Activated CD4-positive, alpha-beta T cell treated with anti-CD3 and anti-CD28 coated beads, Interleukin-2, amount 10 ng/mL, durations not matched to agents 24 days and 14 days (primary cell): ENCODE measurements at regions not wholly inside any gene's neighbourhood (a gene's known extent, or its start where the extent isn't known, plus 50 kb on each side); places are given as distances from the start of the nearest gene placed in this dataset.

Source experiments
- DNase-seq: peaks from one replicate; pipeline ENCODE4 v3.0.0; 2022
- H3K27ac Mint-ChIP-seq: one replicate; pipeline ENCODE4 v1.8.0; 2022; ENCODE audit warnings: mild to moderate bottlenecking, mixed read lengths
- H3K27me3 Mint-ChIP-seq: one replicate; pipeline ENCODE4 v1.8.0; 2022; ENCODE audit warnings: mixed read lengths
- H3K36me3 Mint-ChIP-seq: one replicate; pipeline ENCODE4 v1.8.0; 2022; ENCODE audit warnings: low read depth, mild to moderate bottlenecking, mixed read lengths
- H3K4me1 Mint-ChIP-seq: one replicate; pipeline ENCODE4 v1.8.0; 2021; ENCODE audit warnings: mixed read lengths
- H3K4me3 Mint-ChIP-seq: one replicate; pipeline ENCODE4 v1.8.0; 2022; ENCODE audit warnings: mild to moderate bottlenecking, moderate library complexity, mixed read lengths
- H3K9me3 Mint-ChIP-seq: one replicate; pipeline ENCODE4 v1.8.0; 2021; ENCODE audit warnings: mixed read lengths
- intact Hi-C: fragments of 100-400 bp; cut with micrococcal nuclease; formaldehyde crosslinking; loops from one replicate; pipeline ENCODE4 v1.15.1; 2023

GRCh38 chr2:221186873-221187272 is 385.2 kb downstream of the EPHA4 start:
- Mint-ChIP-seq H3K4me1 (no peaks in the 10 kb centered on the region), H3K36me3 (no peaks in the 10 kb centered on the region), H3K4me3 (no peak overlapping the region), H3K27ac (no peak overlapping the region), H3K9me3 (no peaks in the 10 kb centered on the region), H3K27me3 (no peaks in the 10 kb centered on the region)
- DNase-seq = no peak
- intact Hi-C loops = no loop called here

GRCh38 chr2:221189431-221190067 is 382.6 kb downstream of the EPHA4 start:
- no peaks in the 10 kb centered on the region for H3K36me3 Mint-ChIP-seq
- H3K9me3 Mint-ChIP-seq = peaks cover 3% of the 10 kb centered on the region
- intact Hi-C loops = no loop called here
- H3K4me3 Mint-ChIP-seq = no peak overlapping the region
- DNase-seq = no peak
- peaks cover 2% of the 10 kb centered on the region for H3K27me3 Mint-ChIP-seq
- no peak overlapping the region for H3K27ac Mint-ChIP-seq
- H3K4me1 Mint-ChIP-seq = no peaks in the 10 kb centered on the region

- intact Hi-C loops = no loop called here
- Mint-ChIP-seq H3K27me3 (peaks cover 2% of the 10 kb centered on the region), H3K4me1 (no peaks in the 10 kb centered on the region), H3K4me3 (no peak overlapping the region), H3K9me3 (peaks cover 3% of the 10 kb centered on the region), H3K27ac (no peak overlapping the region), H3K36me3 (no peaks in the 10 kb centered on the region)
- no peak for DNase-seq
Observed at GRCh38 chr2:221195829-221196228, 376.3 kb downstream of the EPHA4 start.

GRCh38 chr2:221197225-221197856 is 374.8 kb downstream of the EPHA4 start:
- no peaks in the 10 kb centered on the region for H3K4me1 Mint-ChIP-seq
- DNase-seq = no peak
- H3K36me3 Mint-ChIP-seq = no peaks in the 10 kb centered on the region

GRCh38 chr2:221198309-221198708 is 373.8 kb downstream of the EPHA4 start:
- H3K27ac Mint-ChIP-seq = no peak overlapping the region
- H3K27me3 Mint-ChIP-seq = no peaks in the 10 kb centered on the region
- H3K36me3 Mint-ChIP-seq = no peaks in the 10 kb centered on the region
- no peak overlapping the region for H3K4me3 Mint-ChIP-seq
- intact Hi-C loops = no loop called here
- no peaks in the 10 kb centered on the region for H3K4me1 Mint-ChIP-seq
- no peak for DNase-seq
- no peaks in the 10 kb centered on the region for H3K9me3 Mint-ChIP-seq

More at GRCh38 chr2:221197225-221197856, 374.8 kb downstream of the EPHA4 start:
- Mint-ChIP-seq H3K27me3 (peaks cover 2% of the 10 kb centered on the region), H3K27ac (no peak overlapping the region), H3K4me3 (no peak overlapping the region), H3K9me3 (peaks cover 3% of the 10 kb centered on the region)
- intact Hi-C loops = no loop called here

GRCh38 chr2:221200184-221200839 is 371.8 kb downstream of the EPHA4 start:
- no peaks in the 10 kb centered on the region for H3K27me3 Mint-ChIP-seq
- H3K27ac Mint-ChIP-seq = no peak overlapping the region
- no peak overlapping the region for H3K4me3 Mint-ChIP-seq
- H3K9me3 Mint-ChIP-seq = no peaks in the 10 kb centered on the region
- no peaks in the 10 kb centered on the region for H3K4me1 Mint-ChIP-seq
- intact Hi-C loops = no loop called here
- DNase-seq = no peak
- no peaks in the 10 kb centered on the region for H3K36me3 Mint-ChIP-seq

GRCh38 chr2:221202431-221202830 is 369.7 kb downstream of the EPHA4 start:
- DNase-seq = no peak
- Mint-ChIP-seq H3K27me3 (no peaks in the 10 kb centered on the region), H3K9me3 (no peaks in the 10 kb centered on the region), H3K36me3 (no peaks in the 10 kb centered on the region), H3K4me3 (no peak overlapping the region), H3K27ac (no peak overlapping the region), H3K4me1 (no peaks in the 10 kb centered on the region)
- intact Hi-C loops = no loop called here

GRCh38 chr2:221203125-221203524 is 369.0 kb downstream of the EPHA4 start:
- Mint-ChIP-seq H3K36me3 (no peaks in the 10 kb centered on the region), H3K27me3 (no peaks in the 10 kb centered on the region), H3K27ac (no peak overlapping the region), H3K4me1 (no peaks in the 10 kb centered on the region), H3K4me3 (no peak overlapping the region), H3K9me3 (no peaks in the 10 kb centered on the region)
- no peak for DNase-seq
- intact Hi-C loops = no loop called here

GRCh38 chr2:221203856-221204255 is 368.2 kb downstream of the EPHA4 start:
- H3K9me3 Mint-ChIP-seq = no peaks in the 10 kb centered on the region
- no peak overlapping the region for H3K4me3 Mint-ChIP-seq
- H3K27me3 Mint-ChIP-seq = no peaks in the 10 kb centered on the region
- H3K4me1 Mint-ChIP-seq = no peaks in the 10 kb centered on the region
- H3K27ac Mint-ChIP-seq = no peak overlapping the region
- DNase-seq = no peak
- no peaks in the 10 kb centered on the region for H3K36me3 Mint-ChIP-seq
- intact Hi-C loops = no loop called here

- no peaks in the 10 kb centered on the region for H3K36me3 Mint-ChIP-seq
- no peaks in the 10 kb centered on the region for H3K27me3 Mint-ChIP-seq
- no peak for DNase-seq
- no peak overlapping the region for H3K27ac Mint-ChIP-seq
- intact Hi-C loops = no loop called here
- H3K4me1 Mint-ChIP-seq = no peaks in the 10 kb centered on the region
- H3K4me3 Mint-ChIP-seq = no peak overlapping the region
- H3K9me3 Mint-ChIP-seq = no peaks in the 10 kb centered on the region
Observed at GRCh38 chr2:221204699-221205098, 367.4 kb downstream of the EPHA4 start.

- Mint-ChIP-seq H3K4me1 (no peaks in the 10 kb centered on the region), H3K36me3 (no peaks in the 10 kb centered on the region), H3K27ac (no peak overlapping the region), H3K27me3 (no peaks in the 10 kb centered on the region), H3K9me3 (no peaks in the 10 kb centered on the region), H3K4me3 (no peak overlapping the region)
- intact Hi-C loops = no loop called here
- DNase-seq = no peak
Observed at GRCh38 chr2:221205103-221205673, 366.9 kb downstream of the EPHA4 start.

GRCh38 chr2:221210686-221211085 is 361.4 kb downstream of the EPHA4 start:
- H3K27ac Mint-ChIP-seq = no peak overlapping the region
- H3K36me3 Mint-ChIP-seq = no peaks in the 10 kb centered on the region
- H3K4me1 Mint-ChIP-seq = no peaks in the 10 kb centered on the region
- H3K27me3 Mint-ChIP-seq = no peaks in the 10 kb centered on the region
- intact Hi-C loops = no loop called here
- no peaks in the 10 kb centered on the region for H3K9me3 Mint-ChIP-seq
- H3K4me3 Mint-ChIP-seq = no peak overlapping the region
- no peak for DNase-seq

GRCh38 chr2:221211653-221212052 is 360.5 kb downstream of the EPHA4 start:
- Mint-ChIP-seq H3K9me3 (no peaks in the 10 kb centered on the region), H3K27ac (no peak overlapping the region), H3K36me3 (no peaks in the 10 kb centered on the region), H3K4me1 (no peaks in the 10 kb centered on the region), H3K4me3 (no peak overlapping the region), H3K27me3 (no peaks in the 10 kb centered on the region)
- intact Hi-C loops = no loop called here
- no peak for DNase-seq

GRCh38 chr2:221212105-221212504 is 360.0 kb downstream of the EPHA4 start:
- intact Hi-C loops = no loop called here
- Mint-ChIP-seq H3K27ac (no peak overlapping the region), H3K36me3 (no peaks in the 10 kb centered on the region), H3K4me3 (no peak overlapping the region), H3K4me1 (no peaks in the 10 kb centered on the region), H3K27me3 (no peaks in the 10 kb centered on the region), H3K9me3 (no peaks in the 10 kb centered on the region)
- DNase-seq = no peak
